Left lung (tissue), 4 donors: ENCODE measurements at regions not wholly inside any gene's neighbourhood (a gene's known extent, or its start where the extent isn't known, plus 50 kb on each side); places are given as distances from the start of the nearest gene placed in this dataset.

ENCODE experiments used
- ATAC-seq: fragments of 200-7000 bp; cut with Tn5 transposase; one replicate; pipeline ENCODE4 v1.9.1; 2020; ENCODE audit warnings: moderate library complexity
- DNase-seq, 4 donors: peaks; one replicate each; pipeline ENCODE4 v3.0.0-alpha.2; 2013 to 2020
- H3K27ac ChIP-seq, 2 donors: fragments of 200-600 bp; sonication (generic) in 1 of 2; one replicate each; pipeline versions ENCODE4 v1.5.0 to v1.8.0; 2020 to 2021
- H3K27me3 ChIP-seq, 2 donors: fragments of 200-600 bp; sonication (generic) in 1 of 2; one replicate each; pipeline versions ENCODE4 v1.5.0 to v1.8.0; 2020 to 2021
- H3K36me3 ChIP-seq, 2 donors: fragments of 200-600 bp; sonication (generic) in 1 of 2; one replicate each; pipeline versions ENCODE4 v1.5.0 to v1.8.0; 2020 to 2021
- H3K4me1 ChIP-seq, 2 donors: fragments of 200-600 bp; one replicate each; pipeline ENCODE4 v1.8.0; 2021
- H3K4me3 ChIP-seq, 2 donors: fragments of 200-600 bp; sonication (generic) in 1 of 2; one replicate each; pipeline versions ENCODE4 v1.5.0 to v1.8.0; 2020 to 2021; ENCODE audit warnings: mild to moderate bottlenecking in 1 of 2
- H3K9me3 ChIP-seq, 2 donors: fragments of 200-600 bp; sonication (generic) in 1 of 2; one replicate each; pipeline versions ENCODE4 v1.5.0 to v1.8.0; 2020 to 2021
- CTCF ChIP-seq, 2 donors: fragments of 200-600 bp; sonication (generic) in 1 of 2; IDR thresholded peaks; one replicate each; pipeline versions ENCODE4 v1.5.0 to v1.8.0; 2021; ENCODE audit warnings: antibody characterized with exemption in 2 of 2
- intact Hi-C, 2 donors: fragments of 100-400 bp; cut with DNase I; formaldehyde crosslinking; loops; one replicate each; pipeline versions ENCODE4 v1.11.2 to v1.14.2; 2022
- donor health status: DM: no; HTN: yes; CAD: no.
- donor health status: DM: no; HTN: no; CAD: no.

- Histone ChIP-seq H3K9me3 (no peaks in the 10 kb centered on the region), H3K4me3 (no peak overlapping the region), H3K27me3 (peaks cover 0 to 7% of the 10 kb centered on the region in 2 donors), H3K4me1 (no peaks in the 10 kb centered on the region), H3K27ac (no peak overlapping the region), H3K36me3 (no peaks in the 10 kb centered on the region)
- DNase-seq (no peak), ATAC-seq (no peak)
- no peak for TF ChIP-seq CTCF (IDR thresholded peaks at IDR 0.05)
- intact Hi-C loops, result no loop called here
These were observed 52.9 kb upstream of the PAGE5 start for GRCh38 chrX:55167124-55167803.

- Histone ChIP-seq H3K4me3 (no peak overlapping the region), H3K36me3 (no peaks in the 10 kb centered on the region), H3K9me3 (no peaks in the 10 kb centered on the region), H3K27me3 (peaks cover 0 to 3% of the 10 kb centered on the region in 2 donors), H3K27ac (no peak overlapping the region), H3K4me1 (no peaks in the 10 kb centered on the region)
- ATAC-seq (no peak), DNase-seq (no peak)
- intact Hi-C loops, result no loop called here
- TF ChIP-seq CTCF (IDR thresholded peaks at IDR 0.05), result no peak
These were observed 52.2 kb upstream of the PAGE5 start for GRCh38 chrX:55167901-55168300.

DNA sequence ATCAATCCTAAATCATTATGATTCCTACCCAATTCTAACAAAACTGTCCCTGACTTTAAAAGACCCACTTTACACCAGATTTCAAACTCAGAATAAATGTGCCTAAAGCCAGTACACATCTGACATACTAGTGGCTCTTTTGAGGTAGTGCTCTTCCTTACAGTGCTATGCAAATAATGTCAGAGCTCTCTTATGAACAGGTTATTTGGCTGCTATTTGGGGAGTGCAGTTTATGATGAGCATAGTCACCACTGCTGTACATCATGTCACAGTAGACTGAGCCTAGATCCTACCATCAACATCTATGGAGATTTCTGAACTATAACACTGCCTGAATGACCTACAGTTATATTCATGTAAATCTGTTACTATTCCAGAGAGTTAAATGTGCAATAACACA lies 50.4 kb upstream of the PAGE5 start:
- no peak for TF ChIP-seq CTCF (IDR thresholded peaks at IDR 0.05)
- H3K4me3 ChIP-seq, result no peak overlapping the region
- H3K27me3 ChIP-seq, result no peaks in the 10 kb centered on the region
- intact Hi-C loops, result no loop called here
- no peak for ATAC-seq
- no peaks in the 10 kb centered on the region for H3K36me3 ChIP-seq
- no peaks in the 10 kb centered on the region for H3K9me3 ChIP-seq
- DNase-seq, result no peak
- no peaks in the 10 kb centered on the region for H3K4me1 ChIP-seq
- H3K27ac ChIP-seq, result no peak overlapping the region
